GM18519 (cell line): ENCODE measurements at regions not wholly inside any gene's neighbourhood (a gene's known extent, or its start where the extent isn't known, plus 50 kb on each side); places are given as distances from the start of the nearest gene placed in this dataset.

Experiments
- ATAC-seq: cut with Tn5 transposase; IDR thresholded peaks from one replicate; pipeline ENCODE4 v1.9.1; 2021; ENCODE audit warnings: mild to moderate bottlenecking, moderate library complexity; ENCODE audit not compliant: unreplicated experiment, low FRiP score

DNA sequence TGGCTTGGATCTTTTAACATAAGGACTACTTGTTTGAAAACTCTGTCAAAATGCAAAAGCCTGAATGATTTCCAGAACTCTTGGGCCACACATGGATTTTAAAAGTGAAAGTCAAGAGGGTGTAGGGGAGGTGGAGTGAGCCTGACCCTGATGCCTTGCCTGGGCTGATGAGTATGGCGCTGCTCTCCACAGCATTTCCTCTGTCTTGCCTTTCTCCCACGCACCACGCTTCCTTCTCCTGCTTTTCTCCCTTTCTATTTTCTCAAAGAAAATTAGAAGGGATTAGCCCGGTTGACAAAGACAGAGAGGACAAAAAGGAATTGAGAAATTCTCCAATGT, 207.0 kb upstream of the CCDC68 start:
- no peak for ATAC-seq

DNA sequence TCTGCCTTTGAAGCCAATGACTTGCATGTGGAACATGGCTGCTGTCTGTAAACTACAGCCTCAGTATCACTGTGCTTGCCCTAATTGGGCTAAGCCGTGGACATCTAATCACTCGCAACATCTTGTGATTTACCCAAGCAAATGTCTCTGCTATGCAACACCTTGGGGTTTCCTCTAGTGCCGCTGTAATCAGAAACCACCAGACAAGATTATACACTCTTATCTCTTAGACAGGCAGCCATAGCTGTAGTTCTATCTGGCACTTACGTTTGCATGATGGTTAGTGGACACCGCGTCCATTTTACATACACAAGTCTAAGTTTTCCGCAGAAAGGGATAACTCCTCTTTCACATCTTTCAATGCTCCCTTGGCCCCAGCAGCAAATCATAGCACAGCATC, 204.3 kb upstream of the CCDC68 start:
- no peak for ATAC-seq

DNA sequence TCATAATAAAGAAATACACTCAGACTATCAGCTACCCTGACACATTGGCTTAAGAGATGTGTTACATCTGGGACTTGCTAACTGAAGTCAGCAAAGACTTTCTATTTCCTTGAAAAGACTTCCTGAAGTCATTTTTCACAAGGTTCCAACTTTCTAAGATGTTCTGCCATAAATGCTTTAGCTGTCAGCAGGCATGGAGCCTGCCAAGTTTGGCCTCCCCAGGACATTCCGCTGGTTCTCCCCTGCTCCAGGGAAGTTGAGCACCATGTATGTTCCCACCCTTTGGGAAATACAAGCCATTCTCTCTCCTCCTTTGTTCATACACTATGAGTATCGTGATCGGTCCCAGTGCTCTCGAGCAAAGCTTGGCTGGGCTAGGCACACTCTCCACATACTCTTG, 202.7 kb upstream of the CCDC68 start:
- no peak for ATAC-seq

DNA sequence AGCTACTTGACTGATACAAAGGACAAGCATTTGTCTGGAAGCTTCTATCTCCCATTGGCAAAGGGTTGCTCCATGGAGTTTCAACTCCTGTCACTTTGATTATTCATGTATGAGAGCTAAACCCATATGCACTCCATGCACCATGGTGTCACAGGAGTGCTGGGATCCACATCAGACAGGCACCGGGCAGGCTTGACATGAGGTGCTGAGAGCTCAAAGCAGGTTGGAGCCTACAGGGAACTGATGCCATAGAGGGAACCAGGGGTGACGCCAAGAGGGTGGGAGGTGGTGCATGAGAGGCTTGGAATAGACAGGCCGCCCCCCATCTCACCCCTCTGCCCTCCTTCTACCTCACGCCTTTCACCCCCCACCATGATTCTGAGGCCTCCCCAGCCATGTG, 199.8 kb upstream of the CCDC68 start:
- no peak for ATAC-seq

DNA sequence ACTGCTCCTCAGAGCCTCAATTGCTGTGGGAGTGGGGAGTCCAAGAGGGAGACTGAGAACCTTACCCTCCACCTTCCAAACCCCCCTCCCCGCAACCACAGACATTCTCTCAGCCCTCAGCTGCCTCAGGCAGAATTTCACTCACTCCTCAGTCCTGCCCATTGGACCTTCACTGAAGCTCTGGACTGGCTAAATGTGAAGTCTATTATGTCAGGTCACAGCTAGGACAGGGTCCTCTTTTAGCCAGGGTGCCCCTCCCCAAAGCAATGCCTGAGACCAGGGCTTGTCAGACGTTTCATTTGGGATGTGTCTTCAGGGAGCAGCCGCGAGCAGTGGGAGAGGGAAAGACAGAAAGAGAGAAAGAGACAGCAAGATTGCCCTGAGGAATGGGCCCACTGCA, 199.3 kb upstream of the CCDC68 start:
- ATAC-seq, result no peak

DNA sequence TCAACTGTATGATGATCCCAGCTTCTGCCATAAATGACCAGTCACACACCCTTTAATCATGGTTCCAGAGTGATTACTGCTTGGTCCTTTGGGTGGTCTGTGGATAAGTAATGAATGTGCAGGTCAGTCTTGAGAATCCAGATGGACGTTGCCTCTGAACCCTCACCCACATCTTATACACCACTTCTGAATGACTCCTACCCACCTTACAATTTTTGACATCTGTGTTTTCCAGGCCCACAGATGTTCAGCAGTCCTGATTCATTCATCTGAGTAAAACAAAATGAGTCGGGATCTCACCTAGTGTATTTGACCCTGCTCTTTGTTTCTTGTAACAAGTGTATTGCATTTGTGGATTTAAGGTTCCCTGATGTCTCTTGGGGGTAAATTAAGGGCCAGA, 194.1 kb upstream of the CCDC68 start:
- no peak for ATAC-seq

DNA sequence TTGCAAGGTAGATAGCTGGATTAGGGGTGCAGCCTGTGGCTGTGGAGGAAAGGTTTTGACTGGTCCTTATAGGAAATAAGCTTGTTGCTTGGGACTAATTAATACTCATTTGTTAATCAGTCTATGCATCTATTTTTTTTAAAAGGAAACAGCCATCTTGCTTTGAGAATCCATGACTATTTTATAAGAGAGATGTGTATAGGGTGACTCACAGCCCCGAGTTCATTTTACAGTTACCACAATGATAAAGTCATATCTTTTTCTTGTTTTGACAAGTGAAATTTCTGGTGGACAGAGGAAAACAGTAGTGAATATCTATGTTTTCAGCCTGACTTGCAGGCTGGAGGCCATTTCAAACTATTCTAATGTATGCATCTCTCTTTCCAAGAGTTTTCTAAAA, 193.5 kb upstream of the CCDC68 start:
- no peak for ATAC-seq

DNA sequence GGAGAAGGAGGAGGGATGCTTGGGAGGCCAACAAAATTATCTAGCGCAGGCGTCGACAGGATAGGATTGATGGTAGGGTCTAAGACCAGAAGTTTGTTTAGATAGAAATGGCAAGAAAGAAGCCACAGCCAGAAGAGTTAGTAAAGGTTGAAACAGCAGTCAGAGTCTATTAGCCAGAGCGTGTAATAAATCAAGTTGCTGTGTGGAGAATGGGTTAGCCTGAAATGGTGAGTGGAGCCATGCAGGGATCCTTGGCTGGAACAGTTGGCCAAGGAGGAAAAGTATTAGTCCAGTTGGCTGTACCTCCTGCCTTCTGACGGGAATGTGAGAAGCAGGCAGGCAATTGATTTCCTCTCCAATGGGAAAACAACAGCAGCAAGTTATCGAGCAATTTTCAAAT, 190.7 kb upstream of the CCDC68 start:
- ATAC-seq, result no peak

DNA sequence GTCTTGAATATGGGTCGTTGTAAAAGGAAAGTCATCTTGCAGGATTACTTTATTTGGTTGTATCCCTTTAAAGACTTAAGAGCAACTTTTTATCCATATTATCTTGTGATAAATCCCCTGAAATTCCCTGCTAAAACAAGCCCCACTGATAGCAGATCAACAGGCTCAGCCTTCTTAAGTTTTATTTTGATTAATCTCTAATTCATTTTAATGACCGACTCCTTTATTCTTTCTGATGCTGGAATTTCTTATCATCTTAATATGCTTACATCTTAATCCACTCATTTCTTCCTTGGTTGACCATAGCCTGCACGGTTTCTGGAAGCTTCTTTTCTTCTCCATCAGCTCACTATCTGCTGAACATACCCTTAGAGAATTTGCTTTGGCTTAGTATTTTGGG, 188.5 kb upstream of the CCDC68 start:
- ATAC-seq, result no peak

DNA sequence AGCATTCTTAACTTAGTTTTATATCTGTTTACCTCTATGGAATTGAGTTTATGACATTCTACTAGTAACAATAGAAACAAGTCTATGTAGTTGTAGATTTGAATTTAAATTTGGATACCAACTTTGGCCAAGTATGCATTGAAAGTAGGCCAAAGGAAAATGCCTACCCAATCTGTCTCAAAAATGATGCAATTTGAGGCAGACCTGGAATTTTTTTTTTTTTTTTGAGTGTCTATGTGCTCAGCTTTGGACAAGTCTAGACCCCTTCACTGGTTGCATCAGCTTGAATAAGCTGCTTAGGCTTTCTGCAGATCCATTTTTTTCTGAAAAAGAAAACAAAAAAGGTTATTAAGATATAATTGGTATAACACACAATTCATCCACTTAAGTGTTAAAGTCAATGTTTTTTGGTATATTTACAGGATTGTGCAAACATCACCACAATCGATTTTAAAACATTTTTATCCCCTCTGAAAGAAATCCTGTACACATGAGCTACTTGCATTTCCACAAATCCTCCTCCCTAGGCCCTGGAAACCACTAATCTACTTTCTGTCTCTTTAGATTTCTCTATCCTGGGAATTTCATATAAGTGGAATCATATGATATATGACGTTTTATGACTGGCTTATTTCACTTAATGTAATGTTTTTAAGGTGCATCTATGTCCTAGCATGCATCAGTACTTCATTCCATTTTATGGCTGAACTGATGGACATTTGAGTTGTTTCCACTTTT, 185.1 kb upstream of the CCDC68 start:
- ATAC-seq, result no peak

DNA sequence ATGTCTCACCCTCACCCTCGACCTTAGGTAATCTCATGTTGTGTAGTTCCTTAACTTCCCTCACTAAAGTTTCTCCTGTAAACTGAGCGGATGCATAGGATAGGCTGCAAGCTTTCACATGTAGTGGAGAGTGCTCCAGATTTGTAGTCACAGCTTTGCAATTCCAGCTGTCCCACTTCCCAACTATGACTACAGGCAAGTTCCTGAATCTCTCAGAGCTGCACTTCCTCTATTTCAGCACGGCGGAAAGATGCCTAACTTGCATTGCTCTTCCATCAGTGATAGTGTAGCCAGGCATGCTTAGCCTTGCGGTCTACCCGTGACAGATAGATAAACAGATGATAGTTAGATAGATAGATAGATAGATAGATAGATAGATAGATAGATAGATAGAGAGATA, 183.1 kb upstream of the CCDC68 start:
- ATAC-seq, result no peak

DNA sequence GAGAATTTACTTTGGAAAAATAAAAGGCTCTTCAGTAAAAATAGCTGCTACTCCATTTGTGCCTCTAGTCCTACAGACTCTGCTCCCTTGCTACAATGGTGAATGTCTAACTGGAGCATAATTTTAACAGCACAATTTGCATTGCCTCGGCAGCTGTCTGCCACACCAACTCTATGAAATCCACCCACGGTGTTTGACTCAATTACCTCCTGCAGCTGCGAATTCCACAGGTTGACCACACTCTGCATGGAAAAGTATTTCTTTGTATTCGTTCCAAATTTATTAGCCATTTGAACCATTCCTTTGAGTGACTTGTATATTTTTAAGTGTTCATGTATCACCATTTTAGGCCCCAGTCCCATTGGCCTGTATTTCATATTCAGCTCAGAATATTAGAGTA, 182.1 kb upstream of the CCDC68 start:
- no peak for ATAC-seq

DNA sequence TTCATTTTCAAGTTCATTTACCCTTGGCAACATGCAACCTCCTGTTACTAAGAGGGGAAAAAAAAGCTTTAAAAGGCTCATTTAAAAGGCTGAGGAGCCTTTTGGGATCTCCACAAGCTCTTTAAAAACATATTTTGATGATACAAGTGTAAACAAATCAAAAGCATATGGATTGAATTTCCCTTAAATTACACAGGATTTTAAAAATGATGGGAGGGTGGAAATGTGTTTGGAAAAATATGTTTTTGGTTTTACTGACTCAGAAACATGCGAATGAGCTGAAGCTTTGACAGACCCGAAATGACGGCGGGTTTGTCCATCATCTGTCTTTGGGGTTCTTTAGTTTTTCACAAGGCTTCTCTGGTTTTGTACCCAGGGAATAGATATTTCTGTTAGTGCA, 180.6 kb upstream of the CCDC68 start:
- ATAC-seq, result no peak

DNA sequence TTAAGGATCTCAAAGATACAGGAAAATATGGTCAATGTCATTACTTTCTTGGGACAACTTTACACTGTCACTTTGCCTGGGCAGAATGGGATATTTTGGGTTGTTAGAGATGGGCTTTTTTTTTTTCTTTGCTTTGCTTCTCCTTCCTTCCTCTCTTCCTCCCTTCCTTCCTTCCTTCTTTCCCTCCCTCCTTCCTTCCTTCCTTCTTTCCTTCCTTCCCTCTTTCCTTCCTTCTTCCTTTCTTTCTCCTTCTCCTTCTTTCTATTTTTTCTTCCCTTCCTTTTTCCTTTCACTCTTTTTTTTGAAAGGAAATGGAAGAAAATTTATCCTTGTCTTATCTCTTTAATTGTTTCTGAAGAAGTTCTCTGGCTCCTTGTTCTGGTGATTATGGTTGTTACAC, 180.0 kb upstream of the CCDC68 start:
- ATAC-seq, result no peak

DNA sequence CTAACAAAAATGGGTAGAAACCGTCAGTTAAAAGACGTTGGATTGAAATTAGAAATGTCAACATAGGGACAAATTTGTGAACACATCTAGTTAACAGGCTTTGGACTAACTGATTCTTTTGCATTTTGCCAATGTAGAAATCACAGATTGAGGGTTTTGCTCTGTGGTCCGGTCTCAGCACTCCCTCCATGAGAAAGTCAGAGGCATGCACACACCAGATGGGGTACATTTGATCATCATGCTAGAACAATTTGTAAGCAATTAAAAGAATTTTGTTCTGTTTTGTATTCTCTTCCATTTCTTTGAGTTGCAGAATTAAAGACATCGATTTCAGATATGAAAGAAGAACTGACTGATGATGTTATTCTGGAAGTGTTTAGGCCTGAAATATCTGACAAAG, 179.1 kb upstream of the CCDC68 start:
- ATAC-seq, result no peak

DNA sequence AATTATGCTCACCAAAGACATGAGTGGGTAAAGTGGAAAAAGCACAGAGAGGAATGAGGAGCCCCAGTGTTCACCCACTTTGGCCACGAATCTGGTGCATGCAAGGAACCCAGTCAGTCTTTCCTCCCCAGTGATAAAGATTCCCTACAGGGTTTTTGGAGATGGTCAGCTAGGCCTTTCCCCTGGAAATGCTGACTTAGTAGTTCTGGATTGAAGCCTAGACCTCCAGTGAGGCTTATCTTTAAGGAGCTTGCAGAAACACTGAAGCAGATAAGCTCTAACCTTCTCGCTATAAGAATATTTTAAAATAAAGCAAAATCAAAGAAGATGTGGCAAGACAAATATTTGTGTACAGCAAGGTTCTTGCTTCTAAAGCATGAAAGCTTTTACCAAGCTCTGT, 178.3 kb upstream of the CCDC68 start:
- ATAC-seq, result no peak

DNA sequence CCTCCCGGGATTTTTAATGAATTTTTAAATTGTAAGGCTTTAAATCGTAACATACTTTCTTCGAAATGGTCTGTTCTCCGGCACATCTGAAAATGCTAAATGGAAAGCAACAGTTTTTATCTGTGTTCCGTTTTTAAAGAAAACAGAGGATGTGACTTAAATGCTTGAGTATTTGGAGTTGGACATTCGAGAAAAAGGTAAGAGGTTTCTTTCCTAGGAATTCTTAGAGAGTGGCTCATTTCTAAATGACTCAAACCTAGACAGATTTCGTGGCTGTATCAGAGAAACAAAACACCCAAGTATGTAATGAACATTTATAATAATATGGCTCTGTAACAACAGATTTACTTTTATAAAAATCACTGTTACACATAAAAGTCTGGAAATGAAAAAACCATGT, 177.6 kb upstream of the CCDC68 start:
- ATAC-seq, result no peak

DNA sequence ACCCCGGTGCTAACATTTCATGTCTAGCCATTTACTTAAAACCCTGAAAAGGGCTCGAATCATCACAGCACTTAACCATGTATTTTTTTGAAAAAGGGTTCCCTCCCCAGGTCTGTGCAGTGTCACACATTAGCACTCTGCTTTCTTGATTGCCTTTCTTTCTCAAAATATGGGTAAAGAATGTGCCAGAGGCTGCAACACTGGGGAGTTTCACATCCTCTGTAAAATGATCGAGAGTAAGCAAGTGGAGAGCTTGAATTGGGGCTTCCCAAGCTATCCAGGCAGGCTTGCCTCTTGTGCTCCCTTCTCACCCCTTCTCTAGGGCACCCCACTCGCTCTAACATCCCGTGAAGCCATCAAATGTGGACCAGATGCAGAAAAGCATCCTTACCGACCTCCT, 177.0 kb upstream of the CCDC68 start:
- ATAC-seq, result no peak

DNA sequence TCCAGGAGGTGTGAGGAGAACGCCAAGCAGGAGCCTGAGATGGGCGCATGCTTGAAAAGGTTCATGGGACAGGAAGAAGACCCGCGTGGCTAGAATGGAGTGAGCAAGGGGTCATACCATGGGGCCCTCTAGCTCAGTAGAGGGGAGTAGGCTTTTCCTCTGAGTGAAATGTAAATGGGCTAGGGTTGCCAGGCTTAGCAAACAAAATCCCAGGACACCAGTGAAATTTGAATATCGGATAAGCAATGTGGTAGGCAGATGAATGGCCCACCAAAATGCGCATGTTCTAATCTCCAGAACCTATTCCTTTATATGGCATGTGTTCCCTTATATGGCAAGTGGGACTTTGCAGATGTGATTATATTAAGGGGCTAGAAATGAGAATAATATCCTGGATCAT, 174.1 kb upstream of the CCDC68 start:
- no peak for ATAC-seq

DNA sequence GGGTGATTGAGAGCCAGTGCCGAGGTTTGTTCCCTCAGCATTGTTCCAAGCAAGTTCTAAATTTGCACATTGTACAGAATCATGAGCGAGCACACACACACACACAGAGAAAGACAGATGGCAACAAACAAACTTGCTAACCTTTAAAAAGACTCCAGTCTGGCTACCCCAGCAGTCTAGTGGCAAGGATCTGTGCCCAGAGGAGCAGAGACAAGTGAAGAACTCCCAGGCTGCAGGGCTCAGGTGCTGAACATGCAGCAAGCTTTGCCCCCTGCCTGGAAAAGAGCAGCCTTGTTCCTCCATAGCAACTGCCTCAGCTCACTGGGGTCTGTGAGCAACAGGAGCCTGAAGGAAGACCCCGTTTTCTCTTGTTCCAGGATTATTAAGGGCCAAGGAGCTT, 169.2 kb upstream of the CCDC68 start:
- ATAC-seq, result no peak

DNA sequence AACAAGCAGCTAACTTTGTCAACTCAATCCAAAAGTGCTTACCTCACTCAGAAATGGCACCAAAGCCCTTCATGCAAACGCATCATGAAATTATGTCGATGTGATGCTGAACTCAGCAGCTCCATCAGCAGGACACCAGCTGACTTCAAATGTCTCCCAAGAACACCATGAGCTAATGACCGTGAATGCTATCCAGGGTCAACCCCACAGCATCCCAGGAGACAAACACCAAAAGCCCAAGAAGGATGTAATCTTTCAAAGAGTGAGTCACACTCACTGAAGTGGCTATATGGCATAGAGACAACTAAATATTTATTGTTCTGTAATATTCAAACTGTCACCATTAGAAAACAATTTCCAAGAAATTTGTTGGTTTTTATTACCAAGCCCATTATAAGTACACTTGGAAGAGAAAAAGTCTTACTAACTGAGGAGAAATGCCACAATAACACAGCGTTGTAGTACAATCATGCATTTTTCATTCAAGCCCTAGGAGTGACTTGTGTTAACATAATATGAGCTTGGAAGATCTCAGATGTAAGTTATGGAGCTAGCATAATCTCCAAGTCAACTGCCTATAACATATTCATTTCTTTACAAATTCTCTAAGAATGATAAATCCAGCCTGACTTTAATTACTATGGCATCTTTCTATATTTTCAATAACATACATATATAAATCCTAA, 165.0 kb upstream of the CCDC68 start:
- no peak for ATAC-seq

DNA sequence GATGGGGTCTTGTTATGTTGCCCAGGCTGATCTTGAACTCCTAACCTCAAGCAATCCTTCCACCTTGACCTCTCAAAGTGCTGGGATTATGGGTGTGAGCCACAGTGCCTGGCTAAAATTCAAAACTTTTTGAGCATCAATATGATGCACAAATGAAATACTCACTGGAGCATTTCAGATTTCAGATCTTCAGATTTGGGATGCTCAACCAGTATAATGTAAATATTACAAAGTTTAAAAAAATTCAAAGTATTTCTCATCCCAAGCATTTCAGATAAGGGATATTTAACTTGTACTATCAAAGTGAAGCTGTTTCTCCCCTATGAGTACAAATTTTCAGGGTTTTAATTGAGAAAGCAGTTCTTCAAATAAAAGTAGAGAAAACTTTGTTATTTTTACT, 164.1 kb upstream of the CCDC68 start:
- ATAC-seq, result no peak
